ENCODE measurements at regions not wholly inside any gene's neighbourhood (a gene's known extent, or its start where the extent isn't known, plus 50 kb on each side); places are given as distances from the start of the nearest gene placed in this dataset.
A peak's percentile ranks its signal among the peaks of the same experiment; 100 is the strongest.
"Not testable (repeated sequence)": the region's sequence is repeated elsewhere in the genome, so short reads cannot be mapped to it uniquely, and the experiment has no call there.

DNA sequence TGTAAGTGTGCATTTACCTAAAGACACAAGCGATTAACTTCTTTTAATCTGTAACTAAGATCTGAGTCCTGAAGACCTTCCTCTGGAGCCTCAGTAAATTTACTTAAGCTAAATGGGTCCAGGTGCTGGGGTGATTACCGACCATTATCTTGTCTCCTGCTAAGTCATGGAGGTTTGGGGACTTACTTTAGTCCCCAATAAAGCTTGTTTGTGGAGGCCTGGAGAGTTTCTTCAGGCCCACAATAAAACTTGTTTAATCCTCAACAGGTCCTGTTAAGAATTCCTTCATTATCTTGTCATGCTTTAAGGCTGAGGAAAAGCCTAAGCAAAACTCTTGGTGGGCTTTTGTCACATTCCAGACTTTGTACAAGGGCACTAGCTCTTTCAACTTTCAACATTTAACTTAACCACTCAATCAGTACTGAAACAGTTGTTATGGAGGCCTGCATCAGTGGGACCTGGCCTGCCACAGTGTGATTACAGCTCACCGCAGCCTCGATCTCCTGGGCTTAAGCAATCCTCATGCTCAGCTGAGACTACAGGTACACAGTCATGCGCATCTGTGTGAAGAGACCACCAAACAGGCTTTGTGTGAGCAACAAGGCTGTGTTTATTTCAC, 84.0 kb downstream of the FMO4 start:
- no peak for DNase-seq (ENCODE audit: extremely low read depth, low read depth, low spot score)

DNA sequence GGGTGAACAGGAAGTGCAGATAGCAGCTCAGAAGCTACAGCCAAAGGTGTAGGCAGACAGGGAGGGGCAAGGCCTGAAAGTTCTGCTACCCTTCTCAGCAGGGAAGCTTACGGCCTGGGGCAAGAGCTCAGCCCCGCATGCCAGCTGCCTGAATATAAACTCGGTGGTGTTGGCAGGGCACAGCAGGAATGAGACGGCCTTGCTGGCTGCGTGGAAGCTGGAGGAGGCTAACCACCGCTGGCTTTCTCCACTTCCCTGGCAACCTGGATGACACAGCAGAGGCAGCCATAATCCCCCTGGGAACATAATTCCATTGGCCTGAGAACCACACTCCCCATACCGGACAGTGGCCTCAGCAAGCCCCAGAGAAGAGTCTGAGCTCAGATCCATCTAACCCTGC, 81.9 kb upstream of the PRRC2C start:
- DNase-seq (ENCODE audit: extremely low read depth, low read depth, low spot score), result no peak

DNA sequence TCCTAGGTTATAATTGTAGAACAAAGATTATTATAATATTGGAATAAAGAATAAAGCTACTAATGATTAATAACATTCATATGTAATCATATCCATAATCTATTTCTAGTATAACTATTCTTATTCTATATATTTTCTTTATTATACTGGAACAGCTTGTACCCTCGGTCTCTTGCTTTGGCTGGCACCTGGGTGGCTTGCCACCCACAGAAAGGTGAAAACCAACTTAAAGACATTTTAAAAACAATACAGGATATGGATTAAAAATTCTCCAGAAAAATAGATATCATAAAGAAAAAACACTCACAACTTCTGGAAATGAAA, 80.0 kb upstream of the PRRC2C start:
- no peak for DNase-seq (ENCODE audit: extremely low read depth, low read depth, low spot score)

DNA sequence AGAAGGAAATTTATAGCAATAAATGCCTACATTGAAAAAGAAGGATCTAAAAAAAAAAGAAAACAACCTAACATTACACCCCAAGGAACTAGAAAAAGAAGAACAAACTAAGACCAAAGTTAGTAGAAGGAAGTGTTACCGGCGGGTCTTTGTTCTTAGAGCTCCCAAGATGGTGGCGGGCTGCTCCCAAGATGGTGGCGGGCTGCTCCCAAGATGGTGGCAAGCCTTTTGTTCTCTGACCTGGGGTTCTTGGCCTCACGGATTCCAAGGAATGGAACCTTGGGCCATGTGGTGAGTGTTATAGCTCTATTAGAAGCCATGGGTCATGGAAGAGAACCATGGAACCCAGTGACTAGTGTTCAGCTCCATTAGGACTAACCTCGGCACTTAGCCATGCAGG, 71.8 kb upstream of the PRRC2C start:
- DNase-seq (ENCODE audit: extremely low read depth, low read depth, low spot score), result not testable (repeated sequence)

DNA sequence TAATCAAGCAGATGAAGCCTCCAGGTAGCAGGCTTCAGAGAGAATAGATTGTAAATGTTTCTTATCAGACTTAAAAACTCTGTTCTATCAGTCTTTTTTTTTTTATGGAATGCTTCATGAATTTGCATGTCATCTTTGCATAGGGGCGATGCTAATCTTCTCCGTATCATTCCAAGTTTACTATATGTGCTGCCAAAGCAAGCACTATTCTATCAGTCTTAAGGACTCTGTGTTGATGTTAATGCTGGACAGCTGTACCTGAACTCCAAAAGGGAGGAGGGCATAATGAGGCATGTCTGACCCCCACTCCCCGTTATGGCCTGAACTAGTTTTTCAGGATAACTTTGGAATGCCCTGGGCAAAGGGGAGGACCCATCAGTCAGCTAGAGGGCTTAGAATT, 66.8 kb upstream of the PRRC2C start:
- DNase-seq (ENCODE audit: extremely low read depth, low read depth, low spot score), result no peak

DNA sequence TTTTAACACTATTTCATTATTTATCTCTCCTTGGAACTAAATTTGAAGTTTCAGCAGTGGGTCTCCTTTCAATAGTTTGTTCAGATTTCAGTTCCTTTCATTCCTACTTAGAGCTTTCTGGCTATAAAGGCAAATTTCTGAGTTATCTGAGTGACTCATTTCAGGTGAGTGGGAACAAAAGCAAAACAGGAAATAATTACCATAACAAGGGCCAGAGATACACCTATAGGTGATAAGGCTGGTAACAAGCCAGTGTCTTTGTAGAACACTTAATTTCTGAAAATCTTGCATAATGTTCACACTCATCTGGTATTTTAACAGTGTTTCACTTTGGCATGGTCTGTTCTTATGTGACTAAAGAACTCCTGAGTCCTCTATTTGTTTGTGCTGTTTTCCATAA, 64.5 kb upstream of the PRRC2C start:
- DNase-seq (ENCODE audit: extremely low read depth, low read depth, low spot score), result no peak

DNA sequence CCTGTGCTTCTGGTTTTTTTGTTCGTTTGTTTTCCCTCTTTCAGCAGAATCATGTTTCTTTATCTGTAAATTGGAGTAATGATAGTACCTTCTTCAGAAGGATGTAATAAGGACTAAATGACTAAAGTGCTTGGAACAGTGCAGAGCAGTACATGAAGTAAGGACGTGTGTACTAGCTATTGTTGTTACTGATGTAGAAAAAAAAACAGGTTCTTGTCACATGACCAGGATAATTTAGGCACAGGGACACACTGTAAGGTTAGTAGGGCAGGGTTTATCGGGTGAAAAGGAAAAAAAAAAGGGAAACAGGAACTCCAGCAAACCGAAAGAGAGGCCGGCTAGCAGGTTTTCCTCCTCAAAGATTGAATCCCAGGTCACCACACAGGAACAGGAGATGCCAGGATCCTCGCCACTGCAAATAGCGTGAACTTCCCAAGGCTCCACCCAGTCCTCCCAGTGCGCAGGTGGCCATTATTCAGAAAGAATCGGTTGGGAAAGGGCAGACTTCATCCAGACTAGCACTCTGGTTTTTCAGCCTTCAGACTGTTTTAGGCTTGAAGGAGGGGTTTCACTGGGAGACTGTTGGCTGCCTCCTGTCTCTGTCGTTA, 63.8 kb upstream of the PRRC2C start:
- no peak for DNase-seq (ENCODE audit: extremely low read depth, low read depth, low spot score)

DNA sequence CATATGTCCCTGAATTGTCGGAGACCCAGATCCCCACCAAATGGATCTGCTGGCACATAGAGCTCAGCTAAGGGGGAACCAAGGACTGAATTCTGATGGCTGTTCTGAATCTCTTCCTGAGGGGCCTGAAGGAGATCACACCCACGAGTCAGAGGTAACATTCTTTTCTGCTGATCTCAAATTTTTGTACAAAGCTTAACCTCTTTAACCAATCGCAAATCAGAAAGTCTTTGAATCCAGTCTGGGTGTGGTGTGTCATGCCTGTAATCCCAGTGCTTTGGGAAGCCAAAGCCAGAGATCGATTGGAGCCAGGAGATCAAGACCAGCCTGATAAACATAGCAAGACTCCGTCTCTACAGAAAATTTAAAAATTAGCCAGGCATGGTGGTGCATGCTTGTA, 62.8 kb upstream of the PRRC2C start:
- DNase-seq (ENCODE audit: extremely low read depth, low read depth, low spot score), result no peak

DNA sequence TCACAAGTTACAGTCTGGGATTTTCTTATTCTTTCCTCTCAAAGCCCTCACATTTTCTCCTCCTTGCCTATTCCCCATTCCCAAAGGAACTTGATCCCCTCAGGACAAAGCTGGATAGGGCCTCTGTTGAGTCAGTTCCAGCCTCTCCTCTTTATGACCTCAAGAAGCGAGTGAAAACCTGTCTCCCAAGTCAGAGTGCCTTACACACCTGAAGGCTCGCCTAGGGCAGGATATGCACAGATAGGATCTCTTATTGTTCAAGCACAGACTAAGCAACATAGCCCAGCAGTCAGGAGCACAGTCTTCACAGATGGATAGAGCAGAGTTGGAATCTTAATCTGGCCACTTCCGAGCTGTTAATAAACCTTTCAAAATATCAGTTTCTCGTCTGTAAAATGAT, 60.8 kb upstream of the PRRC2C start:
- DNase-seq (ENCODE audit: extremely low read depth, low read depth, low spot score), result no peak

DNA sequence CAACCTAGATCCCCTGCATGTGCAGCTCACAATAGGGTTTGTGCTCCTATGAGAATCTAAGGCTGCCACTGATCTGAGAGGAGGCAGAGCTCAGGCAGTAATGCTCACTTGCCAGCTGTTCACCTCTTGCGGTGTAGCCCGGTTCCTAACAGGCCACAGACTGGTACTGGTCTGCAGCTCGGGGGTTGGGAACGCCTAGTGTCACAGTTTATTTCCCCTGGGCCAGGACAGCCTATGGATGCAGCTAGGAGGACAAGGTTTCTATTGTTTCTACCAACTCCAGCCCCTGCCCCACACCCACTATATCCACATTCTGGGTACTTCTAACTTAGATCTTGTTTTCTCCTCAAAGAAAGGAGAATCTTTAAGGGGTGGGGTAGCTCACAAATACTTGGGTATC, 58.7 kb upstream of the PRRC2C start:
- DNase-seq (ENCODE audit: extremely low read depth, low read depth, low spot score), result no peak

DNA sequence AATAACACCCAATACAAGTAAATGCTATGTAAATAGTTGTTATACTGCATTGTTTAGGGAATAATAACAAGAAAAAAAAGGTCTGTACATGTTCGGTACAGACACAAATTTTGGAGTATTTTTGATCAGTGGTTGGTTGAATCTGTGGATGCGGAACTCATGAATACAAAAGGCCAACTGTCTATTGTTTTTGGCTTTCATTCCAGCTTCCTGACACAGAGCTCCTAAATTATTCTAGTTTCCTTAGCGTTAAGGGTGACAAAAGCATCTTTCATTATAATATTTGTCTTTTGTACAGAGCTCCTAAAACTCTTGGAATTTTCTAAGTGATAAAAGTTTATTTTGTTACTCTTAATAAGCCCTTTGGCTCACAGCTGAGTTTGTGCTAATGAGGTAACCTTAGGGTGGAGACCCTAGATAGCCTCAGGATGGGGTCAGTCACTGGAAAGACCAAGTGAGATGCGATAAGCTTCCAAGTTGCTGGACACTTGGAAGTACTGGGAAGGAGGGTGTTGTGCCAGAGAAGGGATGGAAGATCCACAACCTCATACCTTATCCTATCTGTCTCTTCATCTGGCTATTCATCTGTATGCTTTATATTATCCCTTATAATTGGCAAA, 57.4 kb upstream of the PRRC2C start:
- DNase-seq (ENCODE audit: extremely low read depth, low read depth, low spot score), result no peak

DNA sequence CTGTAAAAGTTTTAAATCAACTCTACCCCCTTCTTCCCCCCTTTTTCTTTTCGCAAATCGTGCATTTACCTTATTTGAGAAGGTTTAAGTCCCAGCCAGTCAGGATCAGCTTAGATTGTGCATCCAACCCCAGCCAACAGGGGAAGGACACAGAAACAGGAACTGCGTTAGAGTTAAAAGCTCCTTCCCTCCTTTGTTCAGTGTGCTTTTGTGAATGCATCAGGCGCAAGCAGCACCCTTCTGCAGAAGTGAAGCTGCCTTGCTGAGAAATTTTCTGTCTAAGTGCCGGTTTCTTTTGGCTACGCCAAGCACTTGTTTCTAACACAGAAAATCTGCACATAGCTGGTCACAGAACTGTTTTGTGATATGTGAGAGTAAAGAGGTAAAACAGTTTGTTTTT, 56.2 kb upstream of the PRRC2C start:
- DNase-seq (ENCODE audit: extremely low read depth, low read depth, low spot score), result no peak

DNA sequence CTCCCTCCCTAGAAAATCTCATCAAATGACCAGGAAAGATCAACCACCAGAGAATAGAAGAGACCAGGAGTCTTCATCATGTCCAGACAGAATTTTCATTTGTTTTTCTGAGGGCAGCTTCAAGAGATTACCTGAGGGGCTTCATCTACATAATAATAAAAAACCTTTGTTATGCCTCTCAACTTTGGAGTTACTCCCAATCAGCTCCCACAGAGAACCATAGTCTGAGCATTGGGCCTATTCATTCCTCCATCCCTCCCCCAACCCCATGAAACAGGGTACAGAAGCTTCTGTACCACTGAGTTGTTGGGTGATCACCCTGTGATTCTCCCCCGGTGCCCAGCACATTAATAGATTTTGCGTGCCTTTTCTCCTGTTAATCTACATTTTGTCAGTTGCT, 53.3 kb upstream of the PRRC2C start:
- no peak for DNase-seq (ENCODE audit: extremely low read depth, low read depth, low spot score)

DNA sequence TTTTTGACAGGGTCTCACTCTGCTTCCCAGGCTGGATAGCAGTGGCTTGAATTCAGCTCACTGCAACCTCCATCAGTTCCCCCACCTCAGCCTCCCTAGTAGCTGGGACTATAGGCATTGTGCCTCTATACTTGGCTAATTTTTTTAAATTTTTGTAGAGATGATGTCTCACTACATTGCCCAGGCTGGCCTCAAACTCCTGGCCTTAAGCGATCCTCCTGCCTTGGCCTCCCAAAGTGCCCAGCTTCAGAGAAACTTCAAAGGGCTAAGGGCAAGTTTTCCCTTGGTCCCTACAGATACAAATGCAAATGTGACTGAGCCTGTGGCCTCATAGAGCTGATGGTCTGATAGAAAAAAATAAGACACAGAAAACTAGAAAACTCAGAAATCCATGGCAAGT, 52.9 kb upstream of the PRRC2C start:
- no peak for DNase-seq (ENCODE audit: extremely low read depth, low read depth, low spot score)

DNA sequence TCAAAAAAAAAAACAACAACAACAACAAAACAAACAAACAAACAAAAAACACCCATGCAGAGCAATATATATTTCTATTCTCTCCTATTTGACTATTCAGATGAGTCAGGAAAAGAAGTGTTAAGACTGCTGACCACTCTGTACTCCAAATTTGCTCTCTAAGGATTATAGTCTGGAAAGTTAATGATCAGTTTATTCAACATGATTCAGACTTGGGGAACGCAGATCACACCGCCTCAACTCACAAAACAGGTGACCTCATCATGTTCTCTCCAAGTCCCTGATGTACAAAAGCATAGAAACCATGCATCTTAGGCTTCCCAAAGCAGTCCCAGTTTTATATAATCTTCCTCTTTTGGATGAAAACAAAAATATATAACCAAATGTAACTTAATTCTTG, 51.9 kb upstream of the PRRC2C start:
- no peak for DNase-seq (ENCODE audit: extremely low read depth, low read depth, low spot score)

DNA sequence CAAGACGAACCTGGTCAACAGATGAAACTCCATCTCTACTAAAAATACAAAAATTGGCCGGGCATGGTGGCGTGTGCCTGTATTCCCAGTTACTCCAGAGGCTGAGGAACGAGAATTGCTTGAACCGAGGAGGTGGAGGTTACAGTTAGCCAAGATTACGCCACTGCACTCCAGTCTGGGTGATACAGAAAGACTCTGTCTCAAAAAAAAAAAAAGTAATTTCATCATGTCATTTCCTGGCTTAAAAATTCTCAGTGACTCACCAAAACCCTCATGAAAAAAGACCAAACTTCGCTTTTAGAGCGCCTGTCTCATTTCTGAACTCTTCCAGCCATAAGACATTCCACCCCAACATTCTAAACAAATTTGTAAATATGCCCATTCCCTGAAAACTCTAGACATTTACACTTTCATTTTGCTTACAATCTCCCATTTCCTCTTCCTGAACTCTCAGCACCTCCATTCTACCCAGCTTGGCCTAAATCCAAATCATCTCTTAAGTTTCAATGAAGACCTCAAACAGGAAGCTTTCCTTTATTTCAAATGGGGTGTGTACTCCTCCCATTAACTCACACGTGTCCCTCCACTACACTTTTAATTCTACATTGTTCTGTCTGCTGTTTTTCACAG, 50.5 kb upstream of the PRRC2C start:
- DNase-seq (ENCODE audit: extremely low read depth, low read depth, low spot score), result peak; percentile 67

All from glomerular endothelial cell (primary cell).